ENCODE measurements at regions not wholly inside any gene's neighbourhood (a gene's known extent, or its start where the extent isn't known, plus 50 kb on each side); places are given as distances from the start of the nearest gene placed in this dataset.

DNA sequence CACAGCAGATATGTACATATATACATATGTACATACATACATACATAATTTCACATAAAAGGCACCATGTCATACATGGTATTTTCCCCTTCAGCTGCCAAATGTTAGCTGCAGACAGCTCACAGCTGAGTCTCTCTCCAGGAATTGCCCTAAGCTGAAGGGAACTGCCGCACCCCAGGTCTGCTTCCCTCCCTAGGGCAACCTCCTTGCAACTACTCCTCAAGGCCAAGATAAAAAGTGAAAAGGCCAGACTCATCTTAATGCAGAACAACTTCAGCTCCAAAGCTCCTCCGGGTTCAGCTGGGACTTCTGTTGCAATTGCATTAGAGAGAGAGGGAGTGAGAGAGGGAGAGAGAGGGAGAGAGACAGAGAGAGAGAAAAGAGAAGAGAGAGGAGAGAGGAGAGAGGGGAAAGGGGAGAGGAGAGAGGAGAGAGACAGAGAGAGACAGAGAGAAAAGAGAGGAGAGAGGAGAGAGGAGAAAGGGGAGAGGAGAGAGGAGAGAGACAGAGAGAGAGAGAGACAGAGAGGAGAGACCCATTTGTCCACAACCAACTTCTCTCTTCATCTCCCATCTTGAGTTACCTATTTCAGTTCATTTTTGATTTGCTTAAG is 143.4 kb upstream of the HES1 start:
- TF ChIP-seq, protein P1, sequence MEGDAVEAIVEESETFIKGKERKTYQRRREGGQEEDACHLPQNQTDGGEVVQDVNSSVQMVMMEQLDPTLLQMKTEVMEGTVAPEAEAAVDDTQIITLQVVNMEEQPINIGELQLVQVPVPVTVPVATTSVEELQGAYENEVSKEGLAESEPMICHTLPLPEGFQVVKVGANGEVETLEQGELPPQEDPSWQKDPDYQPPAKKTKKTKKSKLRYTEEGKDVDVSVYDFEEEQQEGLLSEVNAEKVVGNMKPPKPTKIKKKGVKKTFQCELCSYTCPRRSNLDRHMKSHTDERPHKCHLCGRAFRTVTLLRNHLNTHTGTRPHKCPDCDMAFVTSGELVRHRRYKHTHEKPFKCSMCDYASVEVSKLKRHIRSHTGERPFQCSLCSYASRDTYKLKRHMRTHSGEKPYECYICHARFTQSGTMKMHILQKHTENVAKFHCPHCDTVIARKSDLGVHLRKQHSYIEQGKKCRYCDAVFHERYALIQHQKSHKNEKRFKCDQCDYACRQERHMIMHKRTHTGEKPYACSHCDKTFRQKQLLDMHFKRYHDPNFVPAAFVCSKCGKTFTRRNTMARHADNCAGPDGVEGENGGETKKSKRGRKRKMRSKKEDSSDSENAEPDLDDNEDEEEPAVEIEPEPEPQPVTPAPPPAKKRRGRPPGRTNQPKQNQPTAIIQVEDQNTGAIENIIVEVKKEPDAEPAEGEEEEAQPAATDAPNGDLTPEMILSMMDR (IDR thresholded peaks at IDR 0.05; ENCODE audit: low read depth, low read length, poor library complexity, severe bottlenecking) = no peak
- no peak for TF ChIP-seq EZH2phosphoT487 (IDR thresholded peaks at IDR 0.05; ENCODE audit: borderline replicate concordance, low read length)
